ENCODE measurements at regions not wholly inside any gene's neighbourhood (a gene's known extent, or its start where the extent isn't known, plus 50 kb on each side); places are given as distances from the start of the nearest gene placed in this dataset.
"Not testable (repeated sequence)": the region's sequence is repeated elsewhere in the genome, so short reads cannot be mapped to it uniquely, and the experiment has no call there.

GRCh38 chr6:18527836-18528743, 140.9 kb downstream of the RNF144B start:
- DNase-seq (ENCODE audit: low read depth in 2 of 2): no peak

- DNase-seq (ENCODE audit: low read depth in 2 of 2): no peak
These were observed 143.1 kb downstream of the RNF144B start for GRCh38 chr6:18530201-18530600.

- no peak for DNase-seq (ENCODE audit: low read depth in 2 of 2)
These were observed 145.0 kb downstream of the RNF144B start for GRCh38 chr6:18532139-18532538.

GRCh38 chr6:18533793-18534192, 146.6 kb downstream of the RNF144B start:
- no peak for DNase-seq (ENCODE audit: low read depth in 2 of 2)

GRCh38 chr6:18536591-18537055, 149.5 kb downstream of the RNF144B start:
- DNase-seq (ENCODE audit: low read depth in 2 of 2): no peak

GRCh38 chr6:18538315-18538714, 151.2 kb downstream of the RNF144B start:
- DNase-seq (ENCODE audit: low read depth in 2 of 2): no peak

- no peak for DNase-seq (ENCODE audit: low read depth in 2 of 2)
These were observed 155.9 kb downstream of the RNF144B start for GRCh38 chr6:18543051-18543450.

GRCh38 chr6:18545142-18545541, 158.0 kb downstream of the RNF144B start:
- DNase-seq (ENCODE audit: low read depth in 2 of 2): not testable (repeated sequence)

GRCh38 chr6:18545726-18546125, 158.6 kb downstream of the RNF144B start:
- DNase-seq (ENCODE audit: low read depth in 2 of 2): no peak

- DNase-seq (ENCODE audit: low read depth in 2 of 2): no peak
These were observed 163.0 kb downstream of the RNF144B start for GRCh38 chr6:18550119-18550518.

GRCh38 chr6:18551228-18551627, 164.1 kb downstream of the RNF144B start:
- no peak for DNase-seq (ENCODE audit: low read depth in 2 of 2)

GRCh38 chr6:18555750-18556149, 168.6 kb downstream of the RNF144B start:
- no peak for DNase-seq (ENCODE audit: low read depth in 2 of 2)

- DNase-seq (ENCODE audit: low read depth in 2 of 2): no peak
These were observed 174.0 kb downstream of the RNF144B start for GRCh38 chr6:18561037-18561750.

- DNase-seq (ENCODE audit: low read depth in 2 of 2): no peak
These were observed 175.6 kb downstream of the RNF144B start for GRCh38 chr6:18562726-18563125.

GRCh38 chr6:18564775-18565174, 177.6 kb downstream of the RNF144B start:
- DNase-seq (ENCODE audit: low read depth in 2 of 2): no peak

GRCh38 chr6:18565231-18565630, 178.1 kb downstream of the RNF144B start:
- DNase-seq (ENCODE audit: low read depth in 2 of 2): no peak

- no peak for DNase-seq (ENCODE audit: low read depth in 2 of 2)
These were observed 180.2 kb downstream of the RNF144B start for GRCh38 chr6:18567380-18567779.

GRCh38 chr6:18577491-18577890, 190.3 kb downstream of the RNF144B start:
- DNase-seq (ENCODE audit: low read depth in 2 of 2): no peak

- DNase-seq (ENCODE audit: low read depth in 2 of 2): no peak
These were observed 192.0 kb downstream of the RNF144B start for GRCh38 chr6:18579166-18579565.

GRCh38 chr6:18579869-18580268, 192.7 kb downstream of the RNF144B start:
- no peak for DNase-seq (ENCODE audit: low read depth in 2 of 2)

GRCh38 chr6:18584372-18584771, 197.2 kb downstream of the RNF144B start:
- DNase-seq (ENCODE audit: low read depth in 2 of 2): no peak

GRCh38 chr6:18585032-18585573, 198.0 kb downstream of the RNF144B start:
- no peak for DNase-seq (ENCODE audit: low read depth in 2 of 2)

GRCh38 chr6:18586133-18586532, 199.0 kb downstream of the RNF144B start:
- no peak for DNase-seq (ENCODE audit: low read depth in 2 of 2)

Data from stimulated activated CD8-positive, alpha-beta memory T cell treated with anti-CD3 and anti-CD28 coated beads, Interleukin-2, amount 100 ng/mL, for 48 hours (primary cell).